ENCODE measurements at regions not wholly inside any gene's neighbourhood (a gene's known extent, or its start where the extent isn't known, plus 50 kb on each side); places are given as distances from the start of the nearest gene placed in this dataset.

DNA sequence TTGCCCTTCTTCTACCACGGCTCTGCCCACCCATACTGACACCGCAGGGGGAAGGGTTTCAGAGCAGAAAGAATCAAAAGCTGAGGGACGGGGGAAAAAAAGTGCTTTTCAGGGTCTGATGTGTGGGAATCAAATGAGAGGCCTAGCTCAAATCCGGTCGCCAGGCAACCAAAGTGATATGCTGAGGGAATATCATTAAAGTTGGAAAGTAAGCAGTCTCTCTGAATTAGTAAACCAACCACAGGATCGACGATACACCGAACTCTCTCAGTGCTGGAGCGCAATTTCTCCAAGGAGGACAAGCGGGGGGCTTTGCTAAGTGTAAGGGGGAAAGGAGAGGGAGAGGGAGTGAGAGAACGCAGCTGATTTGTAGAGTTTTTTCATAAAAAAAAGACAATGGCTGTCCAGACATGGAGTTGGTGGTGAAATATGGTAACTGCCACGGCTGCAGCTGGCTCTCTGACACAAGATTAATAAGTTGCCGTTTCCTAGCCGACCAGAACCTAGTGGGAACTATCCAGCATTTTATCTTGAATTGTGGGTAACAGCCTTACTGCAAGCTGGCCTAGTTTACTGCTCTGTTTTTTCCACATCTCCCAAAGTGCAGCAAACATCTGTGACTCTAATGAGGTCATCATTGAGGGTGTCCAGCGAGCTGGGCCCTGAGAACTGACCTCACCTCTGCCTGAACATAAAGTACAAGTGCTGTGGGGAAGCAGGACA, 530.2 kb downstream of the SOX2 start:
- DNase-seq = no peak
- intact Hi-C loops (cut with micrococcal nuclease) = no loop called here
- Histone ChIP-seq H3K4me2 (replicated peaks; ENCODE audit: low read depth, low read length, poor library complexity, severe bottlenecking) (no peak overlapping the region), H3K9me3 (ENCODE audit: control extremely low read depth in 1 of 3, control insufficient read depth in 2 of 3, insufficient read depth in 1 of 3, low read length in 2 of 3) (no peaks in the 10 kb centered on the region), H3K4me1 (ENCODE audit: control insufficient read depth in 2 of 2, insufficient read depth in 2 of 2, low read length in 2 of 2) (no peaks in the 10 kb centered on the region), H3K4me3 (ENCODE audit: control extremely low read depth in 1 of 5, extremely low read depth in 1 of 5, insufficient read depth in 1 of 5, low read depth in 2 of 5, low read length in 4 of 5) (no peak overlapping the region), H2AFZ (ENCODE audit: insufficient read depth, low read depth, low read length, poor library complexity, severe bottlenecking) (no peak overlapping the region), H3K27ac (ENCODE audit: low read length in 2 of 2) (no peak overlapping the region), H3K36me3 (replicated peaks in 1 of 2; ENCODE audit: control extremely low read depth in 1 of 2, control insufficient read depth in 1 of 2, extremely low read depth in 1 of 2, insufficient read depth in 2 of 2, low read length in 1 of 2) (no peaks in the 10 kb centered on the region), H4K20me1 (ENCODE audit: control insufficient read depth, insufficient read depth, low read length, poor library complexity, severe bottlenecking) (no peaks in the 10 kb centered on the region), H3K9ac (ENCODE audit: low read length) (no peak overlapping the region), H3K27me3 (replicated peaks in 1 of 4; ENCODE audit: control extremely low read depth in 1 of 4, control insufficient read depth in 3 of 4, insufficient read depth in 4 of 4, low read length in 3 of 4) (no peaks in the 10 kb centered on the region), H3K79me2 (ENCODE audit: control insufficient read depth, insufficient read depth, low read length) (no peaks in the 10 kb centered on the region)
- Mint-ChIP-seq H3K27ac (no peak overlapping the region), H3K4me3 (no peak overlapping the region), H3K27me3 (no peaks in the 10 kb centered on the region), H3K4me1 (no peaks in the 10 kb centered on the region), H3K9me3 (ENCODE audit: insufficient read depth) (no peaks in the 10 kb centered on the region)
- 65% methylated on average over 9 of the region's 15 CpGs for WGBS (ENCODE audit: insufficient coverage)
- ChIA-PET POLR2A (no interaction called here), CTCF (no interaction called here)
- TF ChIP-seq CTCF (IDR thresholded peaks at IDR 0.05) (no peak), EZH2 (IDR thresholded peaks at IDR 0.05; ENCODE audit: borderline replicate concordance, insufficient read depth, low read depth, low read length, poor library complexity, severe bottlenecking) (no peak)
- no peak for ATAC-seq (ENCODE audit: low read depth)

DNA sequence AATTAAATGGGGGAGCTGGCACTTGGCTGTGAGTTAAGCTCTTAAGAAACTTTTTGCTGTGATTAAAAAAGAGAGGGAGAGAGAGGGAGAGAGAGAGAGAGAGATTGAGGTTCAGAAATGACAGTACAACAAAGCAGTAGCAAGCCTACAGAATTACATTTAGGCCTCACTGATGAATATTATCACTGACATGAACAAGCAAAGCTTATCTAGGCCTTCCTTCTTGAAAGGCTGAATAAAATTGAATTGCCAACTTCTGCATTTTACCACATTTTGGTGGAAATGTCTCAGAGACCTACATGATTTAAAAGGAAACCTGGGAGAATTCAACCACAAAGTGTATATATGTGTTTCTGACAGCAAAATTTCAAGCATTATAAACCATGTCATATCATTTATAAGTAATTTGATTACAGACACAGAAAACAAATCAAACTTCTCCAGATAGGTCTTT, 530.8 kb downstream of the SOX2 start:
- ATAC-seq (ENCODE audit: low read depth) (no peak), DNase-seq (no peak)
- no peak overlapping the region for H3K9ac ChIP-seq (ENCODE audit: low read length)
- H4K20me1 ChIP-seq (ENCODE audit: control insufficient read depth, insufficient read depth, low read length, poor library complexity, severe bottlenecking) = no peaks in the 10 kb centered on the region
- H3K4me1 Mint-ChIP-seq = no peaks in the 10 kb centered on the region
- no peak overlapping the region for H2AFZ ChIP-seq (ENCODE audit: insufficient read depth, low read depth, low read length, poor library complexity, severe bottlenecking)
- no peaks in the 10 kb centered on the region for H3K4me1 ChIP-seq (ENCODE audit: control insufficient read depth in 2 of 2, insufficient read depth in 2 of 2, low read length in 2 of 2)
- no peak overlapping the region for H3K4me3 ChIP-seq (ENCODE audit: control extremely low read depth in 1 of 5, extremely low read depth in 1 of 5, insufficient read depth in 1 of 5, low read depth in 2 of 5, low read length in 4 of 5)
- H3K27ac ChIP-seq (ENCODE audit: low read length in 2 of 2) = no peak overlapping the region
- H3K9me3 ChIP-seq (ENCODE audit: control extremely low read depth in 1 of 3, control insufficient read depth in 2 of 3, insufficient read depth in 1 of 3, low read length in 2 of 3) = no peaks in the 10 kb centered on the region
- no peaks in the 10 kb centered on the region for H3K27me3 Mint-ChIP-seq
- H3K79me2 ChIP-seq (ENCODE audit: control insufficient read depth, insufficient read depth, low read length) = no peaks in the 10 kb centered on the region
- H3K27me3 ChIP-seq (replicated peaks in 1 of 4; ENCODE audit: control extremely low read depth in 1 of 4, control insufficient read depth in 3 of 4, insufficient read depth in 4 of 4, low read length in 3 of 4) = no peaks in the 10 kb centered on the region
- intact Hi-C loops (cut with micrococcal nuclease) = no loop called here
- H3K36me3 ChIP-seq (replicated peaks in 1 of 2; ENCODE audit: control extremely low read depth in 1 of 2, control insufficient read depth in 1 of 2, extremely low read depth in 1 of 2, insufficient read depth in 2 of 2, low read length in 1 of 2) = no peaks in the 10 kb centered on the region
- no peak overlapping the region for H3K4me3 Mint-ChIP-seq
- H3K27ac Mint-ChIP-seq = no peak overlapping the region
- no peaks in the 10 kb centered on the region for H3K9me3 Mint-ChIP-seq (ENCODE audit: insufficient read depth)
- H3K4me2 ChIP-seq (replicated peaks; ENCODE audit: low read depth, low read length, poor library complexity, severe bottlenecking) = no peak overlapping the region
- POLR2A ChIA-PET = no interaction called here
- TF ChIP-seq EZH2 (IDR thresholded peaks at IDR 0.05; ENCODE audit: borderline replicate concordance, insufficient read depth, low read depth, low read length, poor library complexity, severe bottlenecking) = no peak
- CTCF ChIA-PET = no interaction called here
